Activated CD8-positive, alpha-beta memory T cell treated with anti-CD3 and anti-CD28 coated beads for 24 hours (primary cell): ENCODE measurements at regions not wholly inside any gene's neighbourhood (a gene's known extent, or its start where the extent isn't known, plus 50 kb on each side); places are given as distances from the start of the nearest gene placed in this dataset.

Experiments used
- DNase-seq: peaks from one replicate; pipeline ENCODE4 v3.0.0-alpha.2; 2020

DNA sequence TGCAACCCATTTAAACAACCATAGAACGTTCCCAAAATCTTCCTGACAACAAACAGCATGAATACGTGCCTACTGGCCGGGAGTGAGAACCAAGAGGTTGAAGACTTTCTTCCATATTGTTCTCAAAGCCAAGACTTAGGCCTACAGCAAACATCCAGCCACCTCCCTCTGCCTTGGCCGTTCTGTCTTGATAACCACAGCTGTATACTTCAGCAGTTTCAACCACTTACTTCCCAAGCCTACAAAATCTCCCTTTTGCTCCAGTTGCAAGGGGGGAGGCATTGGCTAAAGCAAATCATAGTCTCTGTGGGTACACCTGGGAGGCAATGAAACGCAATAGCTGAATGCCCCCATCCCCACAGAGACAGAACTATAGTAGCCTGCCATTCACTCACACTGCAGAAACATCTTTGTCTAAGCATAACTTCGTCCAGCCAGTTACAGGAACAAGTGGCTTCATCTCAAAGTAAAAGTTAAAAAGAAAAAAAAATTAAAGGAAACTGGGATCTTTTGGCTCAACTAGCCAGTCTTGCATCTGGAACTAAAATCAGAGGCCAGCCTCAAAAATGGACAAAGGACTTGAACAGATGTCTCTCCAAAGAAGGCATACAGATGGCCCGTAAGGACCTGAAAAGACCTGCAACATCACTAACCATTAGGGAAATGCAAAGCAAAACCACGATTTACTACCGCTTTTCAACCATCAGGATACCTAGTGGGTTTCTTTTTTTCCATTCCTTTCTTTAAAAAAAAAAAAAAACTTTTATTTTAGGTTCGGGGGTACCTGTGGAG, 186.0 kb downstream of the PSMG1 start:
- no peak for DNase-seq

DNA sequence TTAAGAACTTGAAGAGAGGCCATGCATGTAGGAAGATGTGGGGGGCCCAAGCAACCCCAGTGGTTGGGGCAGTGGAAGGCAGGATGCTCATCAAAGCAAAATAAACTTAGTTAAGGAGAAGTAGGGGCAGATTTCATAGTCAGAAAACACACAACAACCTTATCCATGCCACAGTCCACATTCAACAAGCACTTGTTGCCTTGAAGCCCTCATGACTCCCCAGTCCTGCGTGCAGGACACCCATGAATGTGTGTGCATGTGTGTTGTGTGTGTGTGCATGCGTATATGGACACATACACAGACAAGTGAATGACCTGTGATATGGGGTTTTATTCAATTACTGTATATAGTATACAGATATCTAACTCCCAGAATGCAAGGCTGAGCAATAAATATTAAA, 186.9 kb downstream of the PSMG1 start:
- DNase-seq = no peak

DNA sequence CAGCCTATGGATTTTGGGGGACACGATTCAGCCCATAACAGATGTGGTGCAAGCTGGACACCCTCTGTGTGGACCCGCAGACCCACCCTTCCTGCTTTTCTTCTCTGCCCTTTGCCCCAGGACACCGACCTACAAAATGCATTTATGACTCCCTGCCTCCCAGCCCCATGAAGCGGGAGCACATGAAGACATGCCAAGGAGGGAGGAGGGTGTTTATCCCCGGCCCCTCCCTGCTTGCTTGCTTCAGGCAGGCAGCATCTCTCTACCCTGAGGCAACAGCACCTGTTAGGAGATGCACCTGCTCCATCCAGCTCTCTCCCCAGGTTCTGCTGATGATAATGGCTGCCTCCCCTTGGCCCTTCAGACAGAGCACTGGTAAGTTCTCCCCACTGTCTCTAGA, 187.5 kb downstream of the PSMG1 start:
- no peak for DNase-seq

DNA sequence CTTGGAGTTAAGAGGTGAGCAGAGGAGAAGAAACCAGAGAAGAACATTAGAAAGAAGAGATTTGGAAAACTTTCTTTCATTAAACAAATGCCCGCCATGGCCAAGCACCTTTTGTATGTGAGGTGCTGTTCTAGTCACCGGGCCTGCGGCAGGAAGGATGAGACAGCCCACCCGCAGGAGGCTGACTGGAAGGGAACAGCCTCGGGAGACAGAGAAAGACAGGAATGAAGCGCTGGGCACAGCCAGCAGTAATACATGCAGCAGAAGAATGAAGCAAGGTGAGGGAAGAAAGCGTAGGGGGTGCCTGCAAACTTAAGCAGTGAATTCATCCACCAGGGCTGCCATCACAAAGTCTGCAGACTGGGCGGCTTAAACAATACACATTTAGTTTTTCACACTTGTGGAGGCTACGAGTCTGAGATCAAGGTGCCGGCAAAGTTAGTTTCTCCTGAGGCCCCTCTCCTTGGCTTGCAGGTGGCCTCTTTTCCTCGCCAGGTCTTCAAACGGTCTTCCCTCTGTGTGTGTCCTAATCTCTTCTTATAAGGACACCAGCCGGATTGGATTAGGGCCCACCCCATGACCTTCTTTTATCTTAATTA, 188.1 kb downstream of the PSMG1 start:
- DNase-seq = no peak

DNA sequence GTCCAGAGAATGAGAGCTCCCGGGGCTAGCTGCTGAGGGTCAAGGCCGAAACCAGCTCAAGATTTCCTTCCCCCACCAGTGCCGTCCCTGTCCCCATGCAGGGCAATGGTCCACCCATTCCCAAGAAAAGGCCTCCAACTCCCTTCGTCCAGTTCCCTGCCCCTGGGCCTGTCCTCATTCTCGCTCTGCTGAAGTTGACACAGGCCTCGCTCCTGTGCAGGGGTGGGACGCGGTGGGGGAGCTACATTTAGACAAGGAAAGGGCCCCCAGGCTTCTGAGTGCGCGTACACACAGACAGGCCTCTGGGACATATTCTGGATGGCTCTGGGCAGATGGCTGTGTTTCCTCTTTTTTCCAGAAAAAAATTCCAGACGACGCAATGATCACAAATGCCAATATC, 188.3 kb downstream of the ETS2 start:
- no peak for DNase-seq

DNA sequence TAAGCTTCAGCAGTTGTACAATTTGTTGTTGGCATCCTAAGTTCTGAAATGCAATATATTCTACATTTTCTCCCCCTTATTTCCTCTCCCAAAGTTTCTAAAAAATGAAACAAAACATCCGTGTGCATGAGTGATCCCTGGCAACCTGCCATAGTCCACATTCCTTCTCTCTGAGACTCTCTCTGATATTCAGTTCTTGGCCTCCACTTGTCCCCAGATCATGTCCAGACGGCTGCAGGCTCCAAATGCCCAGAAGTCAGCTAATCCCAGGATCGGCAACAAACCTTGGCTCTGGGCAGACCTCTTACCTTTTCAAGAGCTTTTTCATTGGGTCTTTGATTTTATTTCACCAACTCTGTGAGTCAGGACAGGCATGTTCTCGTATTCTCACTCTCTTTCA, 187.8 kb downstream of the ETS2 start:
- DNase-seq = no peak

DNA sequence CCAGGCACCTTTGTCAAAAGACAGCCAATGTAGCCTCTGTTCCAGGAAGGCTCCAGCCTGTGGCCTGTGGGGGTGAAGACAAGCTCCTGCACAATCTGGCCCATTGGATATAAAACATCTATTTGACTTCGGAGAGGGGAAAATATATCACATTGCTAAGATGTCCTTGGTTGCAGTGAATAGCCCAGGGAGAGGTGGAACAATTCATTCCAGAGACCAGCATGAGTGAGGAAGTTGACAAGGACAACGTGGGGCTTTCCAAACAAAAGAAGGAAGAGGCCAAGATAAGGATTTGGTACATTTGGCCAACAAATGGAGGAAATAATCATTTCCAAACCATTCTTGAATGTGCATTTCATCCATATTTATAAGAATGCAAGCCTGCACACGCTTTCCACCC, 187.0 kb downstream of the ETS2 start:
- no peak for DNase-seq

DNA sequence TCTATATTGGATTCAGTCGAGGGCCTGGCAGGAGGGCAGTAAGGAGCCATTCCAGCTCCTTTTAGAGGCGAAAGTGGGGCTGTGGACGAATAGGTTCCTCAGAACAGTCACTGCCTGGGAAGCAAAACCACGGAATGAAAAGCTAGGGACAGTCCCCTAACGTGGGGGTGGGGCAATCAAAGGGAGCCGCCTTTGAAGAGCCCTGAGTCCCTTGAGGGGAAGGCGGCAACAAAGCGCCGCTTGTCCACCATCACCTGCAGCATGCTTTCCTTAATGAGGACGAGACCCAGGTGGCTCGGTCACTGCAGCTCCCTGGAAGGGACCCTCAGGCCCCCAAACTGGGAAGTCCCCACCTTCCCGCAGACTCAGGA, 184.7 kb downstream of the ETS2 start:
- no peak for DNase-seq

DNA sequence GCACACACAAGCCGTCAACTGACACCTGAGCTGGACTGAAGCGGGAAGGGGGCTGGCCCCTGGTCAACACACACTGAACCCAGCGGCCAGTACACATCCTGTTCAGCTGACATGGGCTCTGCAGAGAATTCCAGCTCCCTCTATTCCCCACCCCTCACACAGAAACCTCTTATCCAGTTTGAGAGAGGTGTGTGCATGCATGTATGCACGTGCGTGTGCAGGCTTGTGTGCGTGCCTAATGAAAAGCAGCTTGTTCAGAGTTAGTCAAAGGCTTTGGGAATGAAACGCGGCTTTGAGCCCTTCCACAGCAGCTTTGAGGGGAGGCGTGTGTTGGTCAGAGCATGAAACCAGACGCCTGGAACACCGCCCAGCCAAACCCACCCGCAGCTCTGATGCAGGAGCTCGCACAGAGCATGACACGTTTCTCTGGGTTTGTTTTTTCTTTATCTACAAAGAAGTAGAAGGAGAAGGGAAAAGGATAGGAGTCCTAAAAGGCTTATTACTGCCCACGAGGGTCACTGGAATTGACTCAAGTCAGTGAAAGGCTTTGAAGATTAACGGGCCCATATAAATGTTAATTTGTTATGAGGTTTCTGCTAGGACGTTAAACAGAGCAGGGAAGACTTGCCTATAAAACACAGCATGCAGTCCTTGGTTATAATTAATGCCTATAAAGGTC, 184.2 kb downstream of the ETS2 start:
- DNase-seq = no peak

DNA sequence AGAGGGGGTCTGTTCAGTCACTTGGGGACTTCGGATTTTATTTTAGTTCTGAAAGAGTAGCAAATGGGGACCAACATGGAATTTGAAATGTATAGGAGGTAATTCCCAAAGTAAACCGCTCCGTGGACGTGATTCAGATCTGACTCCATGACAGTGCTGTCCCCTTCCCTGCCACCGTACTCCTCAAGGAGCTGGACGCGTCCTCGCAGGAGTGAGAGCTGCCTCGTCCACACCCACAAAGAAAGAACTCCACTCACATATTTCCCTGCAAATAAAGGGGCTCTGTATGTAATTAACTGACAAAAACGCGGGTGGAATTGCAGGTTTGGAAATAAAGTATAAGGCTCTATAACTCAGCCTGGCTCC, 183.6 kb downstream of the ETS2 start:
- no peak for DNase-seq

DNA sequence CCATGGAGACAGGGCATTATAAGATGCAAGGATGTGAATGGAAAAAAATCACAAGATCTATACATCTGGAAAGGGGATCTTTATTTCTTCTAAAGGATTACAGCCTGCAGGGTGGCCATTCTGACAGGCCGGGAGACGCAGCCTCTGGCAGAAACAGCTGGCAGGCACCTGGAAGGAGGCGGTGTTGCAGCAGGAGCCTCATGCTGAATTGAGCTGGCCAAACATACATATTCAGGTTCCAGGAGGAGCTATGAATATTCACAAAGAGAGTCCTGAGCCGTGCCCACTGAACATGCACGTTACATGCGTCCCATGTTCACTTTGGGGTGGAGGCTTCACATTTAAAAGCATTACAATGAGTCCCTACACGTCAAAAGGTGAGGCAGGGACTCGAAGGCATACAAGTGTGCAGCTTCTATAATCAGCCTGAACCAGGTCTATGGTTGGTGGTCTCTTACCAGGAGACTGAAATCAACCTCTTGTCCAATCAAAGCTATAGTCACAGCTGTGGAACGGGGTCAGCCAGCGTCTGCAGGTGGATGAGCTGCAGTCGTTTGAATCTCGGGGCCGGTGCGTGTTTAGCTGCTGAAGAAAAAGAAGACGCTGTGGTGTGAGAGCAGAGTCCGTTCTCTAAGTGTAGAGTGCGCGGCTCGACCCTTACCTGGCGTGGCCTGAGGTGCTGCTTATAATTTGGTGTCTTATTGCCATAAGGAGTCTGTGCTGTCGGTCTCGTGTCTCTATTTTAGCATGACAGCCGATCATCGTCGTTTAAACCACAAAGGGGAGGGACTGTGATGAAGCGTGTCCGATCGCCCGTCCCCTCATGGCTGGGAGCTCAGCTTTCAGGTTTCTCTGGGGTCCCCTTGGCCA, 183.0 kb downstream of the ETS2 start:
- no peak for DNase-seq

DNA sequence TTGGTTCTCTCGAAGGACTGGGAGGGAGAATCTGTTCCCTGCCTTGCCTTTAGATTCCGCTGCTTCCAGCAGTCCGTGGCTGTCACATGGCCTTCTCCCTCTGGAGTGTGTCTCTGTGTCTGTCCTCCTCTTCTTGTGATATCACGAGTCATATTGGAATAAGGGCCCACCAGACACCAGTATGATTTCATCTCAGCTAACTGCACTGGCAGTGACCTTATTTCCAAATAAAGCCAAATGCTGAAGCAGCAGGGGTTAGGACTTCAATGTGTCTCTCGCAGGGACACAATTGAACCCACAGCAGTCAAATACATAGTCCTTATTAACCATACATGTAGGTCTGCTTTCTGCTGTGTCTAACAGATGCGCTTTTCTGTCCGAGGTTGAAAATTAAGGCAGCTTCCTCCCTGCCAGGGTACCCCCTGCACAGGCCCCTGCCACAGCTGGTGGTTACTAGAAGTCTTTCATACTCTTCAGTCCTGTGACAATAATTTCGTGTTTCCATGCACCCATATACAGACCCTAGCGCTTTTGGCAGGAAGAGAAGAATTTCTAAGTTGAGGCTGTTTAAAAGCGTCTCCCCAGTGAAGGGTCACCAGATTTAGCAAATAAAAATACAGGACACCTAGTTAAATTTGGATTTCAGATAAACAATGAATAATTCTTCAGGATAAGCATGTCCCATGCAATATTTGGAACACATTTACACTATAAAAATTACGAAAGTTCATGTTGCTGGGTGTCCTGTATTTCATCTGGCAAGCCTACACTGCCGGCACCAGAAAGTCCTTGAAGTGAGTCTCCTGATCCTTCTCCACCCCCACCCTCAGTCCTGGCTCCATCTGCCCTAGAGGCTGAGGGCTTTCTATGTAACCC, 182.1 kb downstream of the ETS2 start:
- no peak for DNase-seq

DNA sequence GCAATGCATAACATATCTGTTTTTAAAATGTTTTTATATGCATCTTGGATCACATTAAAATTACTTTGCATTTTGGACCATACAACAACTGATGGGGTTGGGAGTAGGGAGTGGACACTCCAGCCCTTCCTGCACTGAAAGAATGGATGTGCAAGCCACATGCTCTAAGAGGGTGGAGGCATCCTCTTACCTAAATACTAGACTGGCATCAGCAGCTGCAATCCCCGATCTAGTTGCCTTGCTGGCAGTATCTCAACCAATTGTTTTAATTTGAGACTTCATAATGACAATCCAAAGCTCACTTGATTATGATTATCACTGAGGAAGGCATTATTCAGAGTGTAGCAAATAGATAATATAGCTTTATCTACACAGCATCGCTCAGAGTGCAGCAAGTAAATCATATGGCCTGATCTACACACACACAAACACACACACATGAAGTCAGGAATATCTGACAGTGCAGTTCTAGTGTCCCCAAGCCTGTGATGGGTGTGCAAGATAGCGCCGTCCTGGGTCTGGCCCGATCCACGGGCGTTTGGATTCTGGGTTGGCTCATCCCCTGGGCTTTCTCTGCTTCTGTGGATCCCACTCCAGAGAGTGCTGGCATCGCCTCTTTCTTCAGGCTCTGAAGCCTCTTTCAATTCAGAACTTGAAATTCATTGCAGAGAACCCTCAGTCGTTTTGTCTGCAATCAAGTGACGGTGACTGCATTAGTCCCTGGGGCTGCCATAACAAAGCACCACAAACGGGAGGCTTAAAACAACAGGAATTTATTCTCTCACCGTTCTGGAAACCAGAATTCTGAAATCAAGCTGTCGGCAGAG, 181.3 kb downstream of the ETS2 start:
- DNase-seq = no peak

DNA sequence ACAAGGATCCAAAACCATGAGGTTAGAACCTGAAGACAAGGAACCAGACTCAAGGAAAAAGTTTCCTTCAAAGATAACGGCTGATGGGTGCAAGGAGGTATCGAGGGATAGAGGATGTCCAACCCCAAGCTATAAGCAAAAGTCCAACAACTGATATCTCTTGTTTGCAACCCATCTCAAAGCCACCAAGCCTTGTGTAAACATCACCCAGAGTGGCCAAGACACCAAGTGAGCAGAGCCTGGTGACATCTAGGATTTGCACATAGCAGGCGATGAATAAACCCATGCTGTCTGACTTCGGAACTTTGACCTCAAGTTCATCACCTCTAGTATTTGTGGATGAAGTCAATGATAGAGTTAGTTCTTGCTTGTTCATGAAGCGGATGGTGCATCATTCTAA, 180.7 kb downstream of the ETS2 start:
- DNase-seq = no peak

DNA sequence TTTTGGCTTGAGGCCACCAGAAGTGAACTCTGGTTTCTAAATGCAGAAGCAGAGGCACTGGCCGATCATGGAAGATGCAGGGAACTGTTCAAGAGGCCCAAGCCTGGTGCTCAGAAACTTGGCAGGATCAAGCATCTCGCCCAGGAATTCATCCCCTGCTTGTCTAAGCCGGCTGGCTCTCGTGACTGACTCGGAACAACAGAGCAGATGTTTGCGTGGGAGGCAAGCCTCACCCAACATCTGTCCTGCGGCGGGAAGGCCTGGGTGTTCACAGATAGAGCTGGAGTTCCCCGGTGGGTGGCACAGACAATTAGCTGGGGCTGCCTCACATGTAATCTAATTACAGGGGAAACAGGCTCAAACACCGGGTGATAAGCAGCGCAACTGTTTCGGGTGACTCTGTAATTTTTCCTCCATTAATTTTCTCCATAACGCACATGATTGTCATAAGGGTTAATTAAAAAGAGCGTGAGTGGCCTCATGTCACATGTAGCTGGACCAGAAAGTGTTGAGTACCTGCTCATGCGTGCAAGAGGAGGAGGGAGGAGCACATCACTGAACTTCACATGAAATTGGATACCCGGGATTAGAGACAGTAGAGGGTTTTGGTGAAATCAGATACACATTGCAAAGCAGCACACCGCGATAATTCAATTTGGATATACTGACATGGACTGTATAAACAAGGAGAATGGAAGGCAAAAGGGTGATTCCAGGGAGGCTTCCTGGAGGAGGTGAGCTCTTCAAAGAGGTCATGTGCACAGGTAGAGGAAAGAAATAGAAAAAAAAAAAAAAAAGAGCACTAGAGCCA, 180.0 kb downstream of the ETS2 start:
- peak; percentile 73 for DNase-seq

DNA sequence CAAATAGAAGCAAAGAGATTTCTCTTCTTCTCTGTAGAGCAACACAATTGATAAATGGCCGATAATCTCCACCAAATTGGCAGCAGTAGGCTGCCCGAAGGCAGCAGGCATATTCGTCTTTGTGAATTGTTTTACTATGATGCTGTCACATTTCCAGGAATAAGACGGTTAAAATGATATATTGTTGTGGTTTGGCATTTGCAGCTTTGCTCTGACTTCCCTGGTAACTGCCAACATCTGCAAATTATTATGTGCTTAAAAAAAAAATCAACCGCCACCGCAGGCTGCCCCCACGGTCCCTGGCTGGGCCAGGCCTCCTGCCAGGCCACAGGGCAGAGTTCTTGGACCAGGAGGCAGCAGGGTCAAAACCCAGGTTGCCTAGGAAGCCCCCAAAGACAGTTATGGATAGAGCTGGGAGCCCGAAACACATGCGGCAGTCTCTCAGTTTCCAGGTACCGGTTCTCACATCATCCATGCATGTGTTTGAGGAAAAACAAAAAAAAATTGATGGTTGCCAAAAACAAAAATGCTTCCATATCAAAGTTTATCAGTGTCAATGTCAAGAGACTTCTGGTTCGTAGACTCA, 179.3 kb downstream of the ETS2 start:
- DNase-seq = no peak

DNA sequence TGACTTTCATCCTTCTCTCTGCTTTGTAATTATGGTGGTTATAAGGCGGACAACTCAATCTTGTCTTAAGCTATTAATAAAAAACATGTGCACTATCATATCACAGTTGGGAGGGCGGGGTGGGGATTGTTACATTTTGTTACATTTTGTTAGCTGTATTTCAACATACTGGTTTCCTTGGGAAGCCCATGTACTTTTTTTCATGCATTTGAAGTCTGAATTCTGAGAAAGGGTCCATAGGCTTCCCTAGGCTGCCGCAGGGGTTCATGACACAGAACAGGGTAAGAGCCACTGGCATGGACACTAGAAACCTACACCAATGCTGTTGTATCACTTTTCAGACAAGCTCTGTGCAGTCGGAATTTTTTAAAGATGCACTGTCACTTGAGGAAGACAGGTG, 178.8 kb downstream of the ETS2 start:
- no peak for DNase-seq

DNA sequence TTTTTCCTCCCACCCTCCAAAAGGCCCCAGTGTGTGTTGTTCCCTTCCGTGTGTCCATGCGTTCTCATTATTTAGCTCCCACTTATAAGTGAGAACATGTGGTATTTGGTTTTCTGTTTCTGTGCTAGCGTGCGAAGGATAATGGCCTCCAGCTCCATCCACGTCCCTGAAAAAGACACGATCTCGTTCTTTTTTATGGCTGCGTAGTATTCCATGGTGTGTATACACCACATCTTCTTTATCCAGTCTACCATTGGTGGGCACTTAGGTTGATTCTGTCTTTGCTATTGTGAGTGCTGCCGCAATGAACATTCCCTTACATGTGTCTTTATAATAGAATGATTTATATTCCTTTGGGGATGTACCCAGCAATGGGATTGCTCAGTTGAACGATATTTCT, 177.8 kb downstream of the ETS2 start:
- no peak for DNase-seq

DNA sequence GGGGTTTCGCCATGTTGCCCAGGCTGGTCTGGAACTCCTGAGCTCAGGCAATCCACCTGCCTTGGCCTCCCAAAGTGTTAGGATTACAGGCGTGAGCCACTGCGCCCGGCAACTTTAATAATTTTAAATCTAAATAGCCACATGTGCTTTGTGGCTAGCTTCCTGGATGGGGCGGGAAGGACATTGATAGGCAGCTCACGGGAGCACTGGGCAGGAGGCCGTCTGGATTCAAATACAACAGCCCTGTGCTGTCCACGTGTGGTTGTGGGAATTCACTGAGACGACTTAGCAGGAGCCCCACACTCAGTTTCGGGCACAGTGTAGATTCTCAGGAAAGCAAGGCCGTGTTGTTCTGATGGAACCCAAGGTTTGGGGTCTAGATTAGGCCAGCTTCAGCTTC, 177.1 kb downstream of the ETS2 start:
- DNase-seq = no peak

DNA sequence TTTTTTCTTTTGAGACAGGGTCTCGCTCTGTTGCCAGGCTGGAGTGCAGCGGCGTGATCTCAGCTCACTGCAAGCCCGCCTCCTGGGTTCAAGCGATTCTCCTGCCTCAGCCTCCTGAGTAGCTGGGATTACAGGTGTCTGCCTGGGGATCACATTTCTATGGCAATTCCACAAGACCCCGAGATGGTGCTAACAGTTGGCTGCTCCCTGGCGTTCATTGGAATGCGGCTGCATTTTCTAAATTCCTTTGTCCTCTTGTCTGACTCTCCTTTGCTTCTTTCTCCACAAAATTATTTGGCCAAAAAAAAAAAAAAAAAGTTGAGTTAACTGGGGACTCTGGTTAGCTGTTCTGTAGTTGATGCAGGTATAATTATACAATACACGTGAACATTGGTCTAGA, 176.4 kb downstream of the ETS2 start:
- DNase-seq = no peak
